ENCODE measurements at regions not wholly inside any gene's neighbourhood (a gene's known extent, or its start where the extent isn't known, plus 50 kb on each side); places are given as distances from the start of the nearest gene placed in this dataset.
A peak's percentile ranks its signal among the peaks of the same experiment; 100 is the strongest.
"Not testable (repeated sequence)": the region's sequence is repeated elsewhere in the genome, so short reads cannot be mapped to it uniquely, and the experiment has no call there.

- DNase-seq = not testable (repeated sequence)
Measured at GRCh38 chr5:134471858-134472449, 53.5 kb upstream of the JADE2 start.

DNA sequence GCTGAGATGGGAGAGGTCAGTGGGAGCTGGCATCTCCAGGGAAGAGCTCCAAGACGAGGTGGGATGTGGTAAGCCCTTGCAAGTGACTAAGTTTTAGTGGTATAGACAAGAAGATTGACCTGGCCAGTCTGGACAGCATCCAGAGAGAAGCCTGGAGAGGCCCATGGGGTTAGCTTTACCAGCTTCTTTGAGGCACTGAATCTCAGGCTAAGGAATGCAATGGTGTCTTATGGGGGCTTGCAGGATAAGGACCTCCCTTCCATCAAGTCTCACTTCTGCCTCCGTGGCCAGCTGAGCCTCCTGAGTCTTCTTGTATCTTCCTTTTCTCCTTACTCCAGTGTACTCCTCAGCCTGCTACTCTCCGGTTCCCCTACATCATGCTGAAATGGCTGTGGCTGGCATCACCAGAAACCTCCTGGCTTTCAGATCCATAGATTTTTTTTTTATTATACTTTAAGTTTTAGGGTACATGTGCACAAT is 56.5 kb upstream of the JADE2 start:
- DNase-seq = no peak

DNA sequence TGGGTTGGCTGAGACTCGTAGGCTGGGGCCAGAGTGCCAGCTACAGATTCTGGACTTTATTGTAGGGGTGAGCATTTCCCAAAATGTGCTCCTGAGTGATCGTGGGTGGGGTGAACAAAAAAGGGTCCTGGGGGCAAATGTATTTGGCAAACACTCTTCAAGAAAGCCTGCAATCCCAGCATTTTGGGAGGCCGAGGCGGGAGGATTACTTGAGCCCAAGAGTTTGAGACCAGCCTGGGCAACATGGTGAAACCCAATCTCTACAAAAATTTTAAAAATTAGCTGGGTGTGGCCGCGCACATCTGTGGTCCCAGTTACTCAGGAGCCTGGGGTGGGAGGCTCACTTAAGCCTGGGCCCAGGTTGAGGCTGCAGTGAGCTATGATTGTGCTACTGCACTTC is 55.5 kb upstream of the CDKN2AIPNL start:
- DNase-seq = no peak

DNA sequence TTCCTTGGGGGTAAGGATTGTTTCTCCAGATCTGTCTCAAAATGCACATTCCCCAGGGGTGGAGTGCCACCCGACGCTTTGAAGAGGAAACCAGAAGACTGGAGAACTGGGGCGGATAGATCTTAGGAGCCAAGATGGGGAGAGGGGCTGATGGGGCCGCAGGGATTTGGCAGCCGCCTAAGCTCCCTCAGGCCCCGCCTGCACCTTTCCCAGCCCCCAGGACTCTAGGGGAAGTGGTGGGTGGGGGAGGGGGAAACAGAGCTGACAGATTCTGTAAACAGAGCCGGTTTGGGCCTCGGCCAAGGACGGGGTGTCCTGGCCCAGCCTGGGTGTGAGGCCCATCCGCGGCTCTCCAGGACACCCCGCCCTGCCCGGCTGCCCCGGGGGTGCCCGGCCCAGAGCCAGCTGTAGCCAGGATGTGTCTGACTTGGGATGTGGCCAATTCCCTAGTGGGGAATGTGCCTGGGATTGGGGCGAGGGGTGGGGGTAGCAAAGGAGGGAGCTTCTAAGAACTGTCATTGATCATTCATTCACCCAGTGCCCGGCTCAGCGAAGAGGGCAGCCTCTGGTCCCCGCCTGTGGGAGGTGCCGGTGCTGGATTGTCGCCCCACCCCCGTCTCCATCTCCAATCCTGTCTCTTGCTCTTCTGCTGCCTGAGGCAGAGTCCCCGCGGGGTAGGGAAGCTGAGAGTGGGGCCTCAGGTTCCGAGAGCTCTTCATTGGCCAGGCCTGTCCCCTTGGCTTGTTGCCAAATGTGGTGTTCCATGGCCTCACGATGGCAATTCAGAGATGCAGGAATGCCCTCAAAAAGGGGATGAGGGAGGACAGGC is 54.8 kb upstream of the CDKN2AIPNL start:
- DNase-seq = peak; percentile 6

- DNase-seq = peak; percentile 48
Measured at GRCh38 chr5:134465816-134466240, 54.1 kb upstream of the CDKN2AIPNL start.

DNA sequence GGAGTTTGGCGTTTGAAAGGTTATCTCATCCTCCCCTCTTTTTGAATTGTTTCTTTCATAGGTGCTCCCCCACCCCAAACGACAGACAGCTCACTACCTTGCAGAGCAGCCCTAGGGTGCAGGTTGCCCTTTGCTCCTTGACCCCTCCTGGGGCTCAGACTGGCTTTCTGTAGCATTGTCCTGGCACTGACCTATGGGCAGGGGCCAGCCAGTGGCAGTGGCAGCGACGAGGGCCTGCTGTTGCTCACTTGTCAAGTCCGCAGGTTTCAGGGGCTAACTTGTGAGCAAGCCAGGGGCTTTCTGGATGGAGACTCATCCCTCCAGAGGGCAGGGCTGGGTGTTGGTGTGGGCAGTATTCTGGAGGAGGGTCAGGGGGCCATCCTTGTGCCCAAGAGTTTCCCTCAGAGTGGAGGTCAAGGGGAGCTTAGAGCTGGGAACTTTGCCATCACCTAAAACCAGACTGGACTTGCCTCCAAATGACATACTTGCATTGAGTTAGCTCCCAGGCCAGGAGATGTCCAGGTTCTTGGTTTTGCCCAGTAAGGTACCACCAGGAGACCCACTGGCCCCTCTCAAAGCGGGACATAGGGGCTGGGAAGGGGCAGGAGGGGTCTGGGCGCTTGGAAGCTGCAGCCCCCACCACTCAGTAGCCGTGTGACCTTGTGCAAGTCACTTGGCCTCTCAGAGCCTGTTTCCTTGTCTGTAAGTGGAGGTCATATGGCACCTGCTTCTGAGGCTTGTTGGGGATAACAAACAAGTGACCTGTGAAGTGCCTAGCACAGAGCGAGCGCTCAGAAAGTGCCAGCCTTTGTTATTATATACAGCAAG is 53.5 kb upstream of the CDKN2AIPNL start:
- DNase-seq = no peak

GRCh38 chr5:134463991-134464760 is 52.5 kb upstream of the CDKN2AIPNL start:
- DNase-seq = no peak

DNA sequence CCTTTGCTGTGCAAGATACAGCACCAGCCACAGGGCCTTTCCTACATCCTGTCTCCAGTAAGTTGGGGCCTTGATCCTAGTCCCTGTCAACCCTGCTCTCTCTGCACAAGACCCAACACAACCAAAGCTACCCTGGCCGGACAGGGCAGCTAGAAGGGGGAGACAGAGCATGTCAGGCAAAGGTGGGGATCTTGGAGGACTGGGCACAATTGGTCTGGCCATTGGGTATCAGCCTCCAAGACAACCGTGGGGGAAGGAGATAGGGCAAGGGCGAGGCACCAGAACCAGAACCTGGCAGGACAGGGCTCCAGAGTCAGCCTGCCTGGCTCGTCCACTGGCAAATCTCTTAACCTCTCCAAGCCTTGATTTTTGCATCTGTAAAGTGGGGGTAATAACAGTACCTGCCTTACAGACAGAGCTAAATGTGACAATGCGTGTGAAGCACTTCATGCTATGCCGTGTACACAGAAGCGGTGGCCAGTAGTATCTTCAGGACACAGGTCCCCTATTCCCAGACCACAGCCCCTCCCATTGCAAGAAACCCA is 51.6 kb upstream of the CDKN2AIPNL start:
- no peak for DNase-seq

- DNase-seq = no peak
Measured at GRCh38 chr5:134462761-134463160, 51.1 kb upstream of the CDKN2AIPNL start.

DNA sequence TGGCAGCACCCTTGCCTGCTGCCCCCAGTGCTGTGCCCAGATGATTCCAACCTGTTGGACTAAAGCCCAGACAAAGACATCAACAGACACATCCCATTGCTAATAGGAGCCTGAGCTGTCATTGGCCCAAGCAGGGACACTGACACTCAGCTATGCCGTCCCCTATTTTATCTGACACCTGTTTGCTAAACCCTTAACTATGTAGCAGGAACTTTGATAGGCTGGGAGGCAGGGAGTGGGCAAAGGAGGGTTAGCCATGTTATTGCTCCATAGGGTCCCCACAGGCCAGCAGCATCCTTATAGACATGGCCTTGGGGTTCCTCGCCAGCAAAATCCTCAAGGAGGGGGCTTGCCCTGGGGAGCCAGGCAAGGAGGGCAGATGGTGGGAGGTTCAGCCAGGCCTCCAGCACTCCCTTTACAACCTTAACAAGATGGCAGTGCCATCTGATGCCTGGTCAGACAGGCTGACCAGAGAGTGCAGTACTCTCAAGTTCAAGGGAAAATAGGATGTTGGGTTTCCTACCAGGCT is 50.4 kb upstream of the CDKN2AIPNL start:
- no peak for DNase-seq

Data from GF-D8 (cell line).